ENCODE measurements at regions not wholly inside any gene's neighbourhood (a gene's known extent, or its start where the extent isn't known, plus 50 kb on each side); places are given as distances from the start of the nearest gene placed in this dataset.

DNA sequence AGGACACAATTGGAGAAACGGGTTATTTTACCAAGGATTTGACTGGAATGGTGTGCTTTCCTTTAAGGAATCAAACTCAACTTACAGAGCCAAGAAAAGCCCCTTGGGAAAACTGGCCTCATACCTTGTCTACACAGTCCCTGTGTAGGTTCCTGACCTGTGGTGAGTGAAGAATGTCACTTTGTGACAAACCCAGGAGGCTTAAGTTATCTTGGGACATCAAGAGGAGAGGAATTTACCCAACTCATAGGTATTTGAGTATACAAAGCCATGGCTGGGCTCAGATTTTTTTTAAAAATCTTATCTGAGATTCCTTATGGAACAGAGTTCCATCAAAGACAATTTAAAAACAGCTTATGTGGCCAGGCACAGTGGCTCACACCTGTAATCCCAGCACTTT, 112.1 kb downstream of the EIF4E start:
- no peaks in the 10 kb centered on the region for H3K4me1 ChIP-seq (ENCODE audit: control insufficient read depth in 1 of 2, insufficient read depth in 2 of 2, low read length in 2 of 2)
- no peaks in the 10 kb centered on the region for H3K36me3 ChIP-seq (ENCODE audit: control insufficient read depth in 1 of 2, insufficient read depth in 2 of 2, low read length in 2 of 2)
- no peak overlapping the region for H3K27ac ChIP-seq (ENCODE audit: low read depth, low read length)
- ChIA-PET CTCF (no interaction called here), RAD21 (ENCODE audit: low non-redundant PET in 1 of 2, low total read pairs in 2 of 2, uncharacterized antibody in 2 of 2, unreplicated experiment in 2 of 2) (no interaction called here), POLR2A (no interaction called here)
- H3K79me2 ChIP-seq (ENCODE audit: insufficient read depth, low read length) = no peaks in the 10 kb centered on the region
- ATAC-seq (no peak), DNase-seq (ENCODE audit: low read depth, low spot score) (no peak)
- H2AFZ ChIP-seq (ENCODE audit: low read depth, low read length, poor library complexity, severe bottlenecking) = no peak overlapping the region
- H3K4me3 ChIP-seq (replicated peaks in 1 of 2; ENCODE audit: low read depth in 1 of 2, low read length in 2 of 2) = no peak overlapping the region
- H3K27me3 ChIP-seq (ENCODE audit: insufficient read depth, low read length) = no peaks in the 10 kb centered on the region
- H3K9me3 ChIP-seq (ENCODE audit: control insufficient read depth in 1 of 2, insufficient read depth in 1 of 2, low read depth in 1 of 2, low read length in 2 of 2) = 0 out of 4 replicates have a peak, but pooled peaks cover 0 to 6% of the 10 kb centered on the region in 2 experiments
- TF ChIP-seq CBX3 (IDR thresholded peaks at IDR 0.05; ENCODE audit: low read depth) = no peak
- no peak for TF ChIP-seq EZH2phosphoT487 (IDR thresholded peaks at IDR 0.05; ENCODE audit: borderline replicate concordance)
- TF ChIP-seq MAX (IDR thresholded peaks at IDR 0.05) = no peak
- no peak for TF ChIP-seq EGR1 (IDR thresholded peaks at IDR 0.05; ENCODE audit: low read depth)
- TF ChIP-seq CEBPB (IDR thresholded peaks at IDR 0.05; ENCODE audit: low read depth) = no peak
- no peak for TF ChIP-seq FOSL1 (IDR thresholded peaks at IDR 0.05; ENCODE audit: low read depth)
- no peak for TF ChIP-seq ZFX (IDR thresholded peaks at IDR 0.05)
- no peak for TF ChIP-seq ZNF274 (IDR thresholded peaks at IDR 0.05; ENCODE audit: low read depth, low read length)
- no peak for TF ChIP-seq YY1 (IDR thresholded peaks at IDR 0.05; ENCODE audit: extremely low read depth, insufficient replicate concordance, low read depth, low read length)
- no peak for TF ChIP-seq REST (IDR thresholded peaks at IDR 0.05; ENCODE audit: low read depth)
- TF ChIP-seq ELF1 (IDR thresholded peaks at IDR 0.05; ENCODE audit: borderline replicate concordance, low read depth) = no peak
- TF ChIP-seq POLR2A (IDR thresholded peaks at IDR 0.05; ENCODE audit: borderline replicate concordance, extremely low read depth, insufficient read depth, insufficient read length) = no peak
- TF ChIP-seq TCF7L2 (IDR thresholded peaks at IDR 0.05; ENCODE audit: borderline replicate concordance, extremely low read depth, insufficient read depth, insufficient read length) = no peak
- TF ChIP-seq JUND (IDR thresholded peaks at IDR 0.05) = no peak
- no peak for TF ChIP-seq RAD21 (IDR thresholded peaks at IDR 0.05; ENCODE audit: low read depth)
- TF ChIP-seq SP1 (IDR thresholded peaks at IDR 0.05; ENCODE audit: low read depth) = no peak
- no peaks in the 10 kb centered on the region for H3K9me2 ChIP-seq (ENCODE audit: insufficient read depth)
- no peak overlapping the region for H3K9ac ChIP-seq (ENCODE audit: low read length)
- intact Hi-C loops (cut with micrococcal nuclease) = no loop called here
- H3K4me2 ChIP-seq (ENCODE audit: low read length) = no peak overlapping the region
- BruUV-seq (replicated peaks) = no TSS peak
- H4K20me1 ChIP-seq (ENCODE audit: insufficient read depth) = no peaks in the 10 kb centered on the region

Measured in HCT116 (cell line).